HepG2 (cell line): ENCODE measurements at regions not wholly inside any gene's neighbourhood (a gene's known extent, or its start where the extent isn't known, plus 50 kb on each side); places are given as distances from the start of the nearest gene placed in this dataset.

Source experiments
- ATAC-seq: fragments of 200-7000 bp; cut with Tn5 transposase; 3 replicates; pipeline ENCODE4 v1.9.1; 2020; ENCODE audit warnings: mild to moderate bottlenecking, moderate library complexity
- BruUV-seq: library from RNA; stranded (reverse); fragments of 400-500 nt; replicated peaks from 2 replicates; lab custom pipeline; 2021; lab: Mats Ljungman, UMichigan
- CTCF ChIA-PET: fragments of 300-600 bp; formaldehyde crosslinking; extraction: SDS; loops from one replicate; lab custom pipeline; 2021; ENCODE audit warnings: low total read pairs, inconsistent platforms, low intra/inter-chr PET ratio; lab: Yijun Ruan, JAX
- POLR2A ChIA-PET: fragments of 350-600 bp; sonication (Branson Sonifier 250); formaldehyde crosslinking; loops from one replicate; lab custom pipeline; 2020; ENCODE audit warnings: antibody characterized with exemption, inconsistent platforms; lab: Yijun Ruan, JAX
- DNase-seq: peaks from one replicate; pipeline ENCODE4 v3.0.0-alpha.2; 2015; ENCODE audit warnings: low spot score
- FAIRE-seq: peaks from 3 replicates; lab custom pipeline; 2011; peaks lifted over from hg19 to GRCh38; lab: Jason Lieb, UNC
- H2AFZ ChIP-seq: one replicate; pipeline ENCODE4 v1.6.1; 2011; ENCODE audit warnings: low read length, inconsistent platforms
- H3K27ac ChIP-seq: fragments of 300-600 bp; 3 replicates; pipeline ENCODE4 v1.8.0; 2011; ENCODE audit warnings: mixed run types, mild to moderate bottlenecking, mixed read lengths, low read length, inconsistent platforms; ENCODE audit not compliant: insufficient read depth; ENCODE audit errors: extremely low read length
- H3K27me3 ChIP-seq, 2 experiments: fragments of 200-600 bp in 1 of 2; 2 replicates in 1 of 2; 3 replicates in 1 of 2; pipeline versions ENCODE4 v1.6.0 to v1.8.0; 2011; ENCODE audit warnings: low read length in 2 of 2, mild to moderate bottlenecking in 2 of 2, moderate library complexity in 2 of 2, inconsistent platforms in 1 of 2; ENCODE audit not compliant: insufficient read depth in 2 of 2, control insufficient read depth in 1 of 2
- H3K36me3 ChIP-seq, 2 experiments: fragments of 200-600 bp in 1 of 2; replicated peaks in 1 of 2; 2 replicates in 1 of 2; 3 replicates in 1 of 2; pipeline versions ENCODE4 v1.5.1 to v1.8.0; 2011; ENCODE audit warnings: low read length in 2 of 2, inconsistent platforms in 1 of 2; ENCODE audit not compliant: insufficient read depth in 2 of 2, control insufficient read depth in 1 of 2
- H3K4me1 ChIP-seq: 2 replicates; pipeline ENCODE4 v1.5.1; 2012; ENCODE audit warnings: low read length, inconsistent platforms; ENCODE audit not compliant: insufficient read depth
- H3K4me2 ChIP-seq: 2 replicates; pipeline ENCODE4 v1.6.0; 2011; ENCODE audit warnings: low read depth, low read length, inconsistent platforms
- H3K4me3 ChIP-seq, 3 experiments: fragments of 200-600 bp in 1 of 3; sonication (generic), shearing (Covaris generic) in 1 of 3; replicated peaks in 1 of 3; 2 replicates each; pipeline ENCODE4 v1.5.1; 2011 to 2016; ENCODE audit warnings: low read length in 3 of 3, inconsistent platforms in 2 of 3, low read depth in 2 of 3, mild to moderate bottlenecking in 2 of 3, control low read depth in 1 of 3, mixed read lengths in 1 of 3; ENCODE audit not compliant: insufficient read depth in 1 of 3
- H3K79me2 ChIP-seq: one replicate; pipeline ENCODE4 v1.6.1; 2011; ENCODE audit warnings: low read length, inconsistent platforms; ENCODE audit not compliant: insufficient read depth
- H3K9ac ChIP-seq: 2 replicates; pipeline ENCODE4 v1.6.0; 2011; ENCODE audit warnings: mild to moderate bottlenecking, low read depth, low read length, inconsistent platforms; ENCODE audit not compliant: insufficient read depth
- H3K9me3 ChIP-seq: 2 replicates; pipeline ENCODE4 v1.5.1; 2012; ENCODE audit warnings: mild to moderate bottlenecking, low read length
- H4K20me1 ChIP-seq: 2 replicates; pipeline ENCODE4 v1.6.0; 2011; ENCODE audit warnings: inconsistent platforms, mild to moderate bottlenecking, low read length, moderate library complexity; ENCODE audit not compliant: insufficient read depth
- BORCS8-MEF2B ChIP-seq: sonication (generic); formaldehyde crosslinking; IDR thresholded peaks from 2 replicates; pipeline ENCODE4 v1.8.0; 2022; ENCODE audit warnings: mild to moderate bottlenecking, missing genetic modification reagents
- DZIP1 ChIP-seq: sonication (generic); formaldehyde crosslinking; IDR thresholded peaks from 2 replicates; pipeline ENCODE4 v1.5.0; 2020; ENCODE audit warnings: mild to moderate bottlenecking, missing genetic modification reagents
- ETV5 ChIP-seq: IDR thresholded peaks from 2 replicates; pipeline ENCODE4 v1.6.1; 2018; ENCODE audit warnings: missing biosample characterization, missing genetic modification reagents, inconsistent platforms, borderline replicate concordance
- FOXO4 ChIP-seq: sonication (generic); formaldehyde crosslinking; conservative IDR thresholded peaks from 2 replicates; pipeline ENCODE4 v1.8.1; 2023; ENCODE audit warnings: missing genetic modification reagents
- NCOA1 ChIP-seq: sonication (generic); formaldehyde crosslinking; IDR thresholded peaks from 2 replicates; pipeline ENCODE4 v1.9.0; 2021; ENCODE audit warnings: missing genetic modification reagents
- NFE2L2 ChIP-seq: fragments of 150-350 bp; IDR thresholded peaks from 2 replicates; pipeline ENCODE4 v1.6.1; 2014; ENCODE audit warnings: low read length
- PTBP1 ChIP-seq: fragments of 200-400 bp; formaldehyde crosslinking; IDR thresholded peaks from 2 replicates; pipeline ENCODE4 v1.6.1; 2018; ENCODE audit warnings: low read length, low read depth; ENCODE audit not compliant: poor library complexity, severe bottlenecking
- TCF7L2 ChIP-seq: IDR thresholded peaks from 2 replicates; pipeline ENCODE4 v1.6.1; 2011; ENCODE audit warnings: mild to moderate bottlenecking, low read depth, low read length, moderate library complexity
- ZFP36 ChIP-seq: fragments of 150-350 bp; IDR thresholded peaks from 2 replicates; pipeline ENCODE4 v1.6.1; 2018; ENCODE audit warnings: borderline replicate concordance, low read length, low read depth; ENCODE audit not compliant: partially characterized antibody
- ZFP62 ChIP-seq: sonication (generic); formaldehyde crosslinking; IDR thresholded peaks from 2 replicates; pipeline ENCODE4 v1.4.0; 2020; ENCODE audit warnings: missing genetic modification reagents
- ZMAT5 ChIP-seq: sonication (generic); formaldehyde crosslinking; IDR thresholded peaks from 2 replicates; pipeline ENCODE4 v1.5.0; 2020; ENCODE audit warnings: mild to moderate bottlenecking, low read depth, missing genetic modification reagents, borderline replicate concordance
- ZNF143 ChIP-seq: sonication (generic); formaldehyde crosslinking; IDR thresholded peaks from 2 replicates; pipeline ENCODE4 v1.4.0; 2020; ENCODE audit warnings: missing genetic modification reagents
- ZNF362 ChIP-seq: sonication (generic); formaldehyde crosslinking; IDR thresholded peaks from 2 replicates; pipeline ENCODE4 v1.4.0; 2020; ENCODE audit warnings: missing genetic modification reagents, mild to moderate bottlenecking, borderline replicate concordance
- ZNF367 ChIP-seq: sonication (generic); formaldehyde crosslinking; IDR thresholded peaks from 2 replicates; pipeline ENCODE4 v1.4.0; 2020; ENCODE audit warnings: missing genetic modification reagents, borderline replicate concordance
- ZNF430 ChIP-seq: sonication (generic); formaldehyde crosslinking; IDR thresholded peaks from 2 replicates; pipeline ENCODE4 v1.9.0; 2021; ENCODE audit warnings: mild to moderate bottlenecking, missing genetic modification reagents
- ZNF563 ChIP-seq: sonication (generic); formaldehyde crosslinking; IDR thresholded peaks from 2 replicates; pipeline ENCODE4 v1.8.0; 2022; ENCODE audit warnings: mild to moderate bottlenecking, moderate library complexity, missing genetic modification reagents
- ZNF597 ChIP-seq: sonication (generic); formaldehyde crosslinking; IDR thresholded peaks from 2 replicates; pipeline ENCODE4 v1.5.0; 2020; ENCODE audit warnings: missing genetic modification reagents
- ZSCAN5A ChIP-seq: sonication (generic); formaldehyde crosslinking; IDR thresholded peaks from 2 replicates; pipeline ENCODE4 v1.8.0; 2022; ENCODE audit warnings: mild to moderate bottlenecking, missing genetic modification reagents, borderline replicate concordance
- WGBS: methylation state at CpG from one replicate; pipeline ENCODE4 v1.1.6; 2017; ENCODE audit warnings: low lambda C conversion rate; 5-methylcytosine and 5-hydroxymethylcytosine counted together
- in situ Hi-C: cut with HindIII; loops from 2 replicates; pipeline ENCODE4 v1.10.0; 2017; ENCODE audit warnings: low pct_unique_long_range_greater_than_20kb; ENCODE audit not compliant: extremely low pct_ligation_motif_present
- intact Hi-C: fragments of 100-400 bp; cut with micrococcal nuclease; formaldehyde crosslinking; loops from one replicate; pipeline ENCODE4 v1.10.0; 2022; ENCODE audit not compliant: unreplicated experiment

GRCh38 chr6:90413867-90414266, 117.2 kb upstream of the BACH2 start:
- Histone ChIP-seq H3K27me3 (peaks cover 0 to 5% of the 10 kb centered on the region in 2 experiments; a peak in 1 of 5 replicates), H3K36me3 (no peaks in the 10 kb centered on the region), H3K4me1 (no peaks in the 10 kb centered on the region), H3K9me3 (no peaks in the 10 kb centered on the region), H3K4me3 (no peak overlapping the region), H4K20me1 (no peaks in the 10 kb centered on the region), H3K4me2 (no peak overlapping the region)
- no peak for ATAC-seq
- WGBS, result 1% methylated on average over 8 of the region's 8 CpGs
- in situ Hi-C loops, result no loop called here
- no peak for FAIRE-seq
- no TSS peak for BruUV-seq
- TF ChIP-seq ZNF143 (CRISPR knock-in tag) (no peak), PTBP1 (no peak), ZSCAN5A (CRISPR knock-in tag) (no peak), FOXO4 (CRISPR knock-in tag) (no peak), NFE2L2 (no peak), ZNF430 (CRISPR knock-in tag) (no peak), ZNF597 (CRISPR knock-in tag) (no peak), BORCS8-MEF2B (CRISPR knock-in tag) (no peak), DZIP1 (CRISPR knock-in tag) (no peak), ZNF367 (no peak), ZNF563 (no peak), ZNF362 (no peak), ZMAT5 (CRISPR knock-in tag) (no peak), TCF7L2 (no peak), ZFP36 (no peak), NCOA1 (CRISPR knock-in tag) (no peak), ETV5 (CRISPR knock-in tag) (no peak), ZFP62 (CRISPR knock-in tag) (no peak)
- TF ChIP-seq, all 625 proteins: peak for 0
- DNase-seq, result no peak
- intact Hi-C loops, result no loop called here
- H2AFZ ChIP-seq, result no peak overlapping the region
- no peak overlapping the region for H3K27ac ChIP-seq
- ChIA-PET CTCF (no interaction called here), POLR2A (no interaction called here)
- H3K79me2 ChIP-seq, result no peaks in the 10 kb centered on the region
- no peak overlapping the region for H3K9ac ChIP-seq
